GM21529 (cell line): ENCODE measurements at regions not wholly inside any gene's neighbourhood (a gene's known extent, or its start where the extent isn't known, plus 50 kb on each side); places are given as distances from the start of the nearest gene placed in this dataset.

Experiments used
- ATAC-seq: cut with Tn5 transposase; IDR thresholded peaks from one replicate; pipeline ENCODE4 v1.9.1; 2021; ENCODE audit not compliant: unreplicated experiment

GRCh38 chr2:150627526-150627925 lies 140.1 kb upstream of the RND3 start:
- no peak for ATAC-seq

- ATAC-seq = no peak
These were observed 139.5 kb upstream of the RND3 start for GRCh38 chr2:150626934-150627411.

- ATAC-seq = no peak
These were observed 138.3 kb upstream of the RND3 start for GRCh38 chr2:150625741-150626140.

- ATAC-seq = no peak
These were observed 137.8 kb upstream of the RND3 start for GRCh38 chr2:150625303-150625702.

GRCh38 chr2:150624001-150624401 lies 136.5 kb upstream of the RND3 start:
- ATAC-seq = no peak

- ATAC-seq = no peak
These were observed 134.2 kb upstream of the RND3 start for GRCh38 chr2:150621526-150622213.

- no peak for ATAC-seq
These were observed 133.4 kb upstream of the RND3 start for GRCh38 chr2:150620855-150621254.

- no peak for ATAC-seq
These were observed 132.9 kb upstream of the RND3 start for GRCh38 chr2:150620416-150620815.

GRCh38 chr2:150619607-150620330 lies 132.3 kb upstream of the RND3 start:
- ATAC-seq = no peak

- ATAC-seq = no peak
These were observed 130.9 kb upstream of the RND3 start for GRCh38 chr2:150618245-150618895.

- ATAC-seq = no peak
These were observed 130.0 kb upstream of the RND3 start for GRCh38 chr2:150617351-150617978.

- ATAC-seq = no peak
These were observed 125.7 kb upstream of the RND3 start for GRCh38 chr2:150612957-150613710.

- ATAC-seq = peak; percentile 77
These were observed 123.3 kb upstream of the RND3 start for GRCh38 chr2:150610670-150611279.

- no peak for ATAC-seq
These were observed 122.5 kb upstream of the RND3 start for GRCh38 chr2:150609831-150610582.

GRCh38 chr2:150608341-150608740 lies 120.9 kb upstream of the RND3 start:
- no peak for ATAC-seq

- ATAC-seq = no peak
These were observed 119.9 kb upstream of the RND3 start for GRCh38 chr2:150607390-150607811.

GRCh38 chr2:150606380-150607060 lies 119.1 kb upstream of the RND3 start:
- no peak for ATAC-seq

GRCh38 chr2:150605664-150606063 lies 118.2 kb upstream of the RND3 start:
- no peak for ATAC-seq
